GM23338 (cell line): ENCODE measurements at regions not wholly inside any gene's neighbourhood (a gene's known extent, or its start where the extent isn't known, plus 50 kb on each side); places are given as distances from the start of the nearest gene placed in this dataset.

ENCODE experiments used
- ATAC-seq: fragments of 200-7000 bp; cut with Tn5 transposase; 3 replicates; pipeline ENCODE4 v1.9.1; 2020
- DNase-seq: peaks from one replicate; pipeline ENCODE4 v3.0.0-alpha.2; 2015; ENCODE audit warnings: low spot score
- H2AFZ ChIP-seq: fragments of 200-600 bp; sonication (generic); 2 replicates; pipeline ENCODE4 v1.8.0; 2016; ENCODE audit warnings: antibody characterized with exemption, mild to moderate bottlenecking, moderate library complexity
- H3F3A ChIP-seq: fragments of 200-600 bp; sonication (generic); replicated peaks from 2 replicates; pipeline ENCODE4 v1.8.0; 2017; ENCODE audit warnings: antibody characterized with exemption, mixed run types, low read depth
- H3K27ac ChIP-seq: fragments of 200-600 bp; sonication (generic); 2 replicates; pipeline ENCODE4 v1.6.1; 2016; ENCODE audit warnings: low read depth
- H3K27me3 ChIP-seq: fragments of 200-600 bp; sonication (generic); 2 replicates; pipeline ENCODE4 v1.8.0; 2016; ENCODE audit warnings: mild to moderate bottlenecking, mixed run types, moderate library complexity; ENCODE audit not compliant: insufficient read depth
- H3K36me3 ChIP-seq: fragments of 200-600 bp; sonication (generic); 2 replicates; pipeline ENCODE4 v1.8.0; 2016; ENCODE audit warnings: mild to moderate bottlenecking; ENCODE audit not compliant: insufficient read depth
- H3K4me1 ChIP-seq: fragments of 200-600 bp; sonication (generic); 2 replicates; pipeline ENCODE4 v1.8.0; 2016; ENCODE audit warnings: mild to moderate bottlenecking, moderate library complexity; ENCODE audit not compliant: insufficient read depth
- H3K4me2 ChIP-seq: fragments of 200-600 bp; sonication (generic); 2 replicates; pipeline ENCODE4 v1.7.1; 2017; ENCODE audit warnings: mixed run types
- H3K4me3 ChIP-seq: fragments of 200-600 bp; sonication (generic); 2 replicates; pipeline ENCODE4 v1.6.1; 2016; ENCODE audit warnings: mixed run types
- H3K79me2 ChIP-seq: fragments of 200-600 bp; sonication (generic); replicated peaks from 2 replicates; pipeline ENCODE4 v1.8.0; 2017; ENCODE audit warnings: mild to moderate bottlenecking; ENCODE audit not compliant: insufficient read depth
- H3K9me2 ChIP-seq: fragments of 200-600 bp; sonication (generic); 2 replicates; pipeline ENCODE4 v1.8.0; 2017; ENCODE audit not compliant: insufficient read depth
- H4K20me1 ChIP-seq: fragments of 200-600 bp; sonication (generic); replicated peaks from 2 replicates; pipeline ENCODE4 v1.8.0; 2017; ENCODE audit warnings: mild to moderate bottlenecking; ENCODE audit not compliant: insufficient read depth
- H3K27ac Mint-ChIP-seq: 2 replicates; pipeline ENCODE4 v1.8.0; 2020; ENCODE audit warnings: inconsistent platforms, mild to moderate bottlenecking, moderate library complexity, mixed read lengths
- H3K27me3 Mint-ChIP-seq: 3 replicates; pipeline ENCODE4 v1.8.0; 2022; ENCODE audit warnings: low read depth, mild to moderate bottlenecking, moderate library complexity, mixed read lengths, inconsistent platforms; ENCODE audit not compliant: insufficient read depth, poor library complexity
- H3K36me3 Mint-ChIP-seq: 3 replicates; pipeline ENCODE4 v1.8.0; 2021; ENCODE audit warnings: low read depth, mild to moderate bottlenecking, inconsistent platforms, moderate library complexity, mixed read lengths
- H3K4me1 Mint-ChIP-seq: 3 replicates; pipeline ENCODE4 v1.8.0; 2020; ENCODE audit warnings: mild to moderate bottlenecking, inconsistent platforms, mixed read lengths
- H3K4me3 Mint-ChIP-seq: 3 replicates; pipeline ENCODE4 v1.8.0; 2021; ENCODE audit warnings: moderate library complexity, mild to moderate bottlenecking, inconsistent platforms, mixed read lengths
- H3K9me3 Mint-ChIP-seq: 3 replicates; pipeline ENCODE4 v1.8.0; 2020; ENCODE audit warnings: moderate library complexity, mild to moderate bottlenecking, inconsistent platforms, mixed read lengths
- CREB1 ChIP-seq: fragments of 250-450 bp; sonication (Bioruptor Pico); IDR thresholded peaks from 2 replicates; pipeline ENCODE4 v1.5.0; 2020; ENCODE audit warnings: low read depth, mild to moderate bottlenecking, moderate library complexity
- EZH2 ChIP-seq: fragments of 200-600 bp; sonication (generic); IDR thresholded peaks from one replicate; pipeline ENCODE4 v1.8.0; 2017; ENCODE audit warnings: antibody characterized with exemption, mild to moderate bottlenecking, low read depth; ENCODE audit not compliant: unreplicated experiment
- EZH2phosphoT487 ChIP-seq: fragments of 200-600 bp; sonication (generic); IDR thresholded peaks from one replicate; pipeline ENCODE4 v1.8.1; 2018; ENCODE audit warnings: antibody characterized with exemption; ENCODE audit not compliant: unreplicated experiment
- JUNB ChIP-seq: IDR thresholded peaks from one replicate; pipeline ENCODE4 v1.6.1; 2016; ENCODE audit warnings: antibody characterized with exemption; ENCODE audit not compliant: unreplicated experiment
- NANOG ChIP-seq: IDR thresholded peaks from 2 replicates; pipeline ENCODE4 v1.6.1; 2016; ENCODE audit warnings: antibody characterized with exemption, borderline replicate concordance
- POLR2AphosphoS5 ChIP-seq: IDR thresholded peaks from 2 replicates; pipeline ENCODE4 v1.6.1; 2016; ENCODE audit warnings: antibody characterized with exemption, low read depth
- STAT1 ChIP-seq: IDR thresholded peaks from one replicate; pipeline ENCODE4 v1.6.1; 2016; ENCODE audit warnings: antibody characterized with exemption; ENCODE audit not compliant: unreplicated experiment
- ZNF114 ChIP-seq: fragments of 250-450 bp; sonication (Bioruptor Pico); IDR thresholded peaks from 2 replicates; pipeline ENCODE4 v1.5.0; 2020; ENCODE audit warnings: mild to moderate bottlenecking, moderate library complexity
- ZNF331 ChIP-seq: fragments of 250-450 bp; sonication (Bioruptor Pico); IDR thresholded peaks from 2 replicates; pipeline ENCODE4 v1.5.0; 2020; ENCODE audit warnings: low read depth, mild to moderate bottlenecking, moderate library complexity
- TF ChIP-seq, protein P1 (sequence below): IDR thresholded peaks from 2 replicates; pipeline ENCODE4 v1.6.1; 2016; ENCODE audit warnings: antibody characterized with exemption
- TF ChIP-seq, protein P2 (sequence below), 2 experiments: fragments of 200-600 bp in 1 of 2; sonication (generic) in 1 of 2; conservative IDR thresholded peaks; 2 replicates each; pipeline versions ENCODE4 v1.5.1 to v1.6.1; 2016 to 2017; ENCODE audit warnings: antibody characterized with exemption in 2 of 2, low read depth in 2 of 2, mild to moderate bottlenecking in 2 of 2, moderate library complexity in 1 of 2
- TF ChIP-seq, protein P3 (sequence below): IDR thresholded peaks from one replicate; pipeline ENCODE4 v1.6.1; 2018; ENCODE audit warnings: antibody characterized with exemption; ENCODE audit not compliant: unreplicated experiment
- TF ChIP-seq, protein P4 (sequence below): fragments of 250-450 bp; sonication (Bioruptor Pico); IDR thresholded peaks from 2 replicates; pipeline ENCODE4 v1.5.0; 2020; ENCODE audit warnings: mild to moderate bottlenecking, moderate library complexity

DNA sequence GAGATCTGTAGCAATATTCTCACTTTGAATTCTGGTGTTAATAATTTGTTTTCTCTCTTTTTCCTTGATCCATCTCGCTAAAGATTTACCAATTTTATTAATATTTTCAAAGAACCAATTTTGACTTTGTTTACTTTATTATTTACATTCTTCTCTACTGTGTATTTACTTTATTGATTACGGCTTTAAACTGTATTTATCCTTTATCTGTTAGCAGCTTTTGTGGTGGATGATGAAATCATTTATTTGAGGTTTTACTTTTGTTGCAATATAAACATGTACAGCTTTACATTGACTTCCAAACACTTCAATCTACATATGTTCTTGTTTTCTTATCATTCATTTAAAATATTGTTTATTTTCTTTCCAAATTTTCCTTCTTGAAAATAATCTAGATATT, 719.9 kb downstream of the ADCYAP1 start:
- DNase-seq (no peak), ATAC-seq (no peak)
- H3K79me2 ChIP-seq: no peaks in the 10 kb centered on the region
- Mint-ChIP-seq H3K9me3 (no peaks in the 10 kb centered on the region), H3K4me1 (no peaks in the 10 kb centered on the region), H3K27ac (no peak overlapping the region), H3K36me3 (no peaks in the 10 kb centered on the region), H3K27me3 (no peaks in the 10 kb centered on the region), H3K4me3 (no peak overlapping the region)
- no peaks in the 10 kb centered on the region for H3K4me1 ChIP-seq
- no peaks in the 10 kb centered on the region for H3K36me3 ChIP-seq
- no peaks in the 10 kb centered on the region for H3F3A ChIP-seq
- no peaks in the 10 kb centered on the region; the same call in 1 of the 2 replicates for H4K20me1 ChIP-seq
- H3K9me2 ChIP-seq: no peaks in the 10 kb centered on the region
- H3K4me3 ChIP-seq: no peak overlapping the region
- TF ChIP-seq, protein P1, sequence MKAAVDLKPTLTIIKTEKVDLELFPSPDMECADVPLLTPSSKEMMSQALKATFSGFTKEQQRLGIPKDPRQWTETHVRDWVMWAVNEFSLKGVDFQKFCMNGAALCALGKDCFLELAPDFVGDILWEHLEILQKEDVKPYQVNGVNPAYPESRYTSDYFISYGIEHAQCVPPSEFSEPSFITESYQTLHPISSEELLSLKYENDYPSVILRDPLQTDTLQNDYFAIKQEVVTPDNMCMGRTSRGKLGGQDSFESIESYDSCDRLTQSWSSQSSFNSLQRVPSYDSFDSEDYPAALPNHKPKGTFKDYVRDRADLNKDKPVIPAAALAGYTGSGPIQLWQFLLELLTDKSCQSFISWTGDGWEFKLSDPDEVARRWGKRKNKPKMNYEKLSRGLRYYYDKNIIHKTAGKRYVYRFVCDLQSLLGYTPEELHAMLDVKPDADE: no peak
- TF ChIP-seq JUNB: no peak
- TF ChIP-seq, protein P2, sequence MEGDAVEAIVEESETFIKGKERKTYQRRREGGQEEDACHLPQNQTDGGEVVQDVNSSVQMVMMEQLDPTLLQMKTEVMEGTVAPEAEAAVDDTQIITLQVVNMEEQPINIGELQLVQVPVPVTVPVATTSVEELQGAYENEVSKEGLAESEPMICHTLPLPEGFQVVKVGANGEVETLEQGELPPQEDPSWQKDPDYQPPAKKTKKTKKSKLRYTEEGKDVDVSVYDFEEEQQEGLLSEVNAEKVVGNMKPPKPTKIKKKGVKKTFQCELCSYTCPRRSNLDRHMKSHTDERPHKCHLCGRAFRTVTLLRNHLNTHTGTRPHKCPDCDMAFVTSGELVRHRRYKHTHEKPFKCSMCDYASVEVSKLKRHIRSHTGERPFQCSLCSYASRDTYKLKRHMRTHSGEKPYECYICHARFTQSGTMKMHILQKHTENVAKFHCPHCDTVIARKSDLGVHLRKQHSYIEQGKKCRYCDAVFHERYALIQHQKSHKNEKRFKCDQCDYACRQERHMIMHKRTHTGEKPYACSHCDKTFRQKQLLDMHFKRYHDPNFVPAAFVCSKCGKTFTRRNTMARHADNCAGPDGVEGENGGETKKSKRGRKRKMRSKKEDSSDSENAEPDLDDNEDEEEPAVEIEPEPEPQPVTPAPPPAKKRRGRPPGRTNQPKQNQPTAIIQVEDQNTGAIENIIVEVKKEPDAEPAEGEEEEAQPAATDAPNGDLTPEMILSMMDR (conservative IDR thresholded peaks at IDR 0.05; ENCODE audit: low read depth in 2 of 2): no peak
- TF ChIP-seq EZH2phosphoT487: no peak
- TF ChIP-seq ZNF114 (CRISPR knock-in tag): no peak
- TF ChIP-seq, protein P3, sequence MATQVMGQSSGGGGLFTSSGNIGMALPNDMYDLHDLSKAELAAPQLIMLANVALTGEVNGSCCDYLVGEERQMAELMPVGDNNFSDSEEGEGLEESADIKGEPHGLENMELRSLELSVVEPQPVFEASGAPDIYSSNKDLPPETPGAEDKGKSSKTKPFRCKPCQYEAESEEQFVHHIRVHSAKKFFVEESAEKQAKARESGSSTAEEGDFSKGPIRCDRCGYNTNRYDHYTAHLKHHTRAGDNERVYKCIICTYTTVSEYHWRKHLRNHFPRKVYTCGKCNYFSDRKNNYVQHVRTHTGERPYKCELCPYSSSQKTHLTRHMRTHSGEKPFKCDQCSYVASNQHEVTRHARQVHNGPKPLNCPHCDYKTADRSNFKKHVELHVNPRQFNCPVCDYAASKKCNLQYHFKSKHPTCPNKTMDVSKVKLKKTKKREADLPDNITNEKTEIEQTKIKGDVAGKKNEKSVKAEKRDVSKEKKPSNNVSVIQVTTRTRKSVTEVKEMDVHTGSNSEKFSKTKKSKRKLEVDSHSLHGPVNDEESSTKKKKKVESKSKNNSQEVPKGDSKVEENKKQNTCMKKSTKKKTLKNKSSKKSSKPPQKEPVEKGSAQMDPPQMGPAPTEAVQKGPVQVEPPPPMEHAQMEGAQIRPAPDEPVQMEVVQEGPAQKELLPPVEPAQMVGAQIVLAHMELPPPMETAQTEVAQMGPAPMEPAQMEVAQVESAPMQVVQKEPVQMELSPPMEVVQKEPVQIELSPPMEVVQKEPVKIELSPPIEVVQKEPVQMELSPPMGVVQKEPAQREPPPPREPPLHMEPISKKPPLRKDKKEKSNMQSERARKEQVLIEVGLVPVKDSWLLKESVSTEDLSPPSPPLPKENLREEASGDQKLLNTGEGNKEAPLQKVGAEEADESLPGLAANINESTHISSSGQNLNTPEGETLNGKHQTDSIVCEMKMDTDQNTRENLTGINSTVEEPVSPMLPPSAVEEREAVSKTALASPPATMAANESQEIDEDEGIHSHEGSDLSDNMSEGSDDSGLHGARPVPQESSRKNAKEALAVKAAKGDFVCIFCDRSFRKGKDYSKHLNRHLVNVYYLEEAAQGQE: no peak
- TF ChIP-seq NANOG: no peak
- no peak for TF ChIP-seq STAT1
- no peak for TF ChIP-seq EZH2
- TF ChIP-seq, protein P4, sequence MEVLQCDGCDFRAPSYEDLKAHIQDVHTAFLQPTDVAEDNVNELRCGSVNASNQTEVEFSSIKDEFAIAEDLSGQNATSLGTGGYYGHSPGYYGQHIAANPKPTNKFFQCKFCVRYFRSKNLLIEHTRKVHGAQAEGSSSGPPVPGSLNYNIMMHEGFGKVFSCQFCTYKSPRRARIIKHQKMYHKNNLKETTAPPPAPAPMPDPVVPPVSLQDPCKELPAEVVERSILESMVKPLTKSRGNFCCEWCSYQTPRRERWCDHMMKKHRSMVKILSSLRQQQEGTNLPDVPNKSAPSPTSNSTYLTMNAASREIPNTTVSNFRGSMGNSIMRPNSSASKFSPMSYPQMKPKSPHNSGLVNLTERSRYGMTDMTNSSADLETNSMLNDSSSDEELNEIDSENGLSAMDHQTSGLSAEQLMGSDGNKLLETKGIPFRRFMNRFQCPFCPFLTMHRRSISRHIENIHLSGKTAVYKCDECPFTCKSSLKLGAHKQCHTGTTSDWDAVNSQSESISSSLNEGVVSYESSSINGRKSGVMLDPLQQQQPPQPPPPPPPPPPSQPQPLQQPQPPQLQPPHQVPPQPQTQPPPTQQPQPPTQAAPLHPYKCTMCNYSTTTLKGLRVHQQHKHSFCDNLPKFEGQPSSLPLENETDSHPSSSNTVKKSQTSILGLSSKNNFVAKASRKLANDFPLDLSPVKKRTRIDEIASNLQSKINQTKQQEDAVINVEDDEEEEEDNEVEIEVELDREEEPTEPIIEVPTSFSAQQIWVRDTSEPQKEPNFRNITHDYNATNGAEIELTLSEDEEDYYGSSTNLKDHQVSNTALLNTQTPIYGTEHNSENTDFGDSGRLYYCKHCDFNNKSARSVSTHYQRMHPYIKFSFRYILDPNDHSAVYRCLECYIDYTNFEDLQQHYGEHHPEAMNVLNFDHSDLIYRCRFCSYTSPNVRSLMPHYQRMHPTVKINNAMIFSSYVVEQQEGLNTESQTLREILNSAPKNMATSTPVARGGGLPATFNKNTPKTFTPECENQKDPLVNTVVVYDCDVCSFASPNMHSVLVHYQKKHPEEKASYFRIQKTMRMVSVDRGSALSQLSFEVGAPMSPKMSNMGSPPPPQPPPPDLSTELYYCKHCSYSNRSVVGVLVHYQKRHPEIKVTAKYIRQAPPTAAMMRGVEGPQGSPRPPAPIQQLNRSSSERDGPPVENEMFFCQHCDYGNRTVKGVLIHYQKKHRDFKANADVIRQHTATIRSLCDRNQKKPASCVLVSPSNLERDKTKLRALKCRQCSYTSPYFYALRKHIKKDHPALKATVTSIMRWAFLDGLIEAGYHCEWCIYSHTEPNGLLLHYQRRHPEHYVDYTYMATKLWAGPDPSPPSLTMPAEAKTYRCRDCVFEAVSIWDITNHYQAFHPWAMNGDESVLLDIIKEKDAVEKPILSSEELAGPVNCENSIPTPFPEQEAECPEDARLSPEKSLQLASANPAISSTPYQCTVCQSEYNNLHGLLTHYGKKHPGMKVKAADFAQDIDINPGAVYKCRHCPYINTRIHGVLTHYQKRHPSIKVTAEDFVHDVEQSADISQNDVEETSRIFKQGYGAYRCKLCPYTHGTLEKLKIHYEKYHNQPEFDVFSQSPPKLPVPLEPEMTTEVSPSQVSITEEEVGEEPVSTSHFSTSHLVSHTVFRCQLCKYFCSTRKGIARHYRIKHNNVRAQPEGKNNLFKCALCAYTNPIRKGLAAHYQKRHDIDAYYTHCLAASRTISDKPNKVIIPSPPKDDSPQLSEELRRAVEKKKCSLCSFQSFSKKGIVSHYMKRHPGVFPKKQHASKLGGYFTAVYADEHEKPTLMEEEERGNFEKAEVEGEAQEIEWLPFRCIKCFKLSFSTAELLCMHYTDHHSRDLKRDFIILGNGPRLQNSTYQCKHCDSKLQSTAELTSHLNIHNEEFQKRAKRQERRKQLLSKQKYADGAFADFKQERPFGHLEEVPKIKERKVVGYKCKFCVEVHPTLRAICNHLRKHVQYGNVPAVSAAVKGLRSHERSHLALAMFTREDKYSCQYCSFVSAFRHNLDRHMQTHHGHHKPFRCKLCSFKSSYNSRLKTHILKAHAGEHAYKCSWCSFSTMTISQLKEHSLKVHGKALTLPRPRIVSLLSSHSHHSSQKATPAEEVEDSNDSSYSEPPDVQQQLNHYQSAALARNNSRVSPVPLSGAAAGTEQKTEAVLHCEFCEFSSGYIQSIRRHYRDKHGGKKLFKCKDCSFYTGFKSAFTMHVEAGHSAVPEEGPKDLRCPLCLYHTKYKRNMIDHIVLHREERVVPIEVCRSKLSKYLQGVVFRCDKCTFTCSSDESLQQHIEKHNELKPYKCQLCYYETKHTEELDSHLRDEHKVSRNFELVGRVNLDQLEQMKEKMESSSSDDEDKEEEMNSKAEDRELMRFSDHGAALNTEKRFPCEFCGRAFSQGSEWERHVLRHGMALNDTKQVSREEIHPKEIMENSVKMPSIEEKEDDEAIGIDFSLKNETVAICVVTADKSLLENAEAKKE (CRISPR knock-in tag): no peak
- TF ChIP-seq POLR2AphosphoS5: no peak
- no peak for TF ChIP-seq ZNF331 (CRISPR knock-in tag)
- no peak for TF ChIP-seq CREB1 (CRISPR knock-in tag)
- no peak overlapping the region for H3K4me2 ChIP-seq
- no peak overlapping the region for H3K27ac ChIP-seq
- H3K27me3 ChIP-seq: no peaks in the 10 kb centered on the region
- H2AFZ ChIP-seq: no peak overlapping the region
